Glomerular visceral epithelial cell (primary cell): ENCODE measurements at regions not wholly inside any gene's neighbourhood (a gene's known extent, or its start where the extent isn't known, plus 50 kb on each side); places are given as distances from the start of the nearest gene placed in this dataset.
"Not testable (repeated sequence)": the region's sequence is repeated elsewhere in the genome, so short reads cannot be mapped to it uniquely, and the experiment has no call there.

Experiments used
- DNase-seq: peaks from one replicate; pipeline ENCODE4 v3.0.0-alpha.2; 2016; ENCODE audit errors: extremely low spot score

GRCh38 chr6:145060714-145061113, 674.6 kb downstream of the EPM2A start:
- DNase-seq: no peak

GRCh38 chr6:145063091-145063490, 672.2 kb downstream of the EPM2A start:
- DNase-seq: no peak

- DNase-seq: peak; percentile 18
Observed at GRCh38 chr6:145067430-145067829, 667.9 kb downstream of the EPM2A start.

GRCh38 chr6:145068577-145068976, 666.7 kb downstream of the EPM2A start:
- no peak for DNase-seq

GRCh38 chr6:145069966-145070365, 665.4 kb downstream of the EPM2A start:
- DNase-seq: no peak

- DNase-seq: no peak
Observed at GRCh38 chr6:145070791-145071190, 664.5 kb downstream of the EPM2A start.

GRCh38 chr6:145071836-145072235, 663.5 kb downstream of the EPM2A start:
- DNase-seq: peak; percentile 37

GRCh38 chr6:145073811-145074210, 661.5 kb downstream of the EPM2A start:
- no peak for DNase-seq

- no peak for DNase-seq
Observed at GRCh38 chr6:145074805-145075204, 660.5 kb downstream of the EPM2A start.

- DNase-seq: no peak
Observed at GRCh38 chr6:145075425-145075824, 659.9 kb downstream of the EPM2A start.

- no peak for DNase-seq
Observed at GRCh38 chr6:145076115-145076841, 659.0 kb downstream of the EPM2A start.

GRCh38 chr6:145077382-145077781, 657.9 kb downstream of the EPM2A start:
- DNase-seq: no peak

GRCh38 chr6:145080651-145081050, 654.7 kb downstream of the EPM2A start:
- DNase-seq: no peak

- DNase-seq: no peak
Observed at GRCh38 chr6:145081677-145082076, 653.6 kb downstream of the EPM2A start.

GRCh38 chr6:145082359-145082758, 653.0 kb downstream of the EPM2A start:
- no peak for DNase-seq

- DNase-seq: no peak
Observed at GRCh38 chr6:145086197-145086596, 649.1 kb downstream of the EPM2A start.

GRCh38 chr6:145087034-145087433, 648.3 kb downstream of the EPM2A start:
- DNase-seq: peak; percentile 57

GRCh38 chr6:145090801-145091585, 644.3 kb downstream of the EPM2A start:
- DNase-seq: no peak

GRCh38 chr6:145091586-145092142, 643.7 kb downstream of the EPM2A start:
- DNase-seq: no peak

GRCh38 chr6:145092554-145092953, 642.8 kb downstream of the EPM2A start:
- DNase-seq: no peak

- DNase-seq: no peak
Observed at GRCh38 chr6:145093226-145093625, 642.1 kb downstream of the EPM2A start.

GRCh38 chr6:145096846-145097245, 638.5 kb downstream of the EPM2A start:
- DNase-seq: no peak

- not testable (repeated sequence) for DNase-seq
Observed at GRCh38 chr6:145098127-145098526, 637.2 kb downstream of the EPM2A start.
